HepG2 (cell line): ENCODE measurements at regions not wholly inside any gene's neighbourhood (a gene's known extent, or its start where the extent isn't known, plus 50 kb on each side); places are given as distances from the start of the nearest gene placed in this dataset.

ENCODE experiments used
- ATAC-seq: fragments of 200-7000 bp; cut with Tn5 transposase; 3 replicates; pipeline ENCODE4 v1.9.1; 2020; ENCODE audit warnings: mild to moderate bottlenecking, moderate library complexity
- BruUV-seq: library from RNA; stranded (reverse); fragments of 400-500 nt; replicated peaks from 2 replicates; lab custom pipeline; 2021; lab: Mats Ljungman, UMichigan
- CTCF ChIA-PET: fragments of 300-600 bp; formaldehyde crosslinking; extraction: SDS; loops from one replicate; lab custom pipeline; 2021; ENCODE audit warnings: low total read pairs, inconsistent platforms, low intra/inter-chr PET ratio; lab: Yijun Ruan, JAX
- POLR2A ChIA-PET: fragments of 350-600 bp; sonication (Branson Sonifier 250); formaldehyde crosslinking; loops from one replicate; lab custom pipeline; 2020; ENCODE audit warnings: antibody characterized with exemption, inconsistent platforms; lab: Yijun Ruan, JAX
- DNase-seq: peaks from one replicate; pipeline ENCODE4 v3.0.0-alpha.2; 2015; ENCODE audit warnings: low spot score
- FAIRE-seq: peaks from 3 replicates; lab custom pipeline; 2011; peaks lifted over from hg19 to GRCh38; lab: Jason Lieb, UNC
- H2AFZ ChIP-seq: one replicate; pipeline ENCODE4 v1.6.1; 2011; ENCODE audit warnings: low read length, inconsistent platforms
- H3K27ac ChIP-seq: fragments of 300-600 bp; 3 replicates; pipeline ENCODE4 v1.8.0; 2011; ENCODE audit warnings: mixed run types, mild to moderate bottlenecking, mixed read lengths, low read length, inconsistent platforms; ENCODE audit not compliant: insufficient read depth; ENCODE audit errors: extremely low read length
- H3K27me3 ChIP-seq, 2 experiments: fragments of 200-600 bp in 1 of 2; 2 replicates in 1 of 2; 3 replicates in 1 of 2; pipeline versions ENCODE4 v1.6.0 to v1.8.0; 2011; ENCODE audit warnings: low read length in 2 of 2, mild to moderate bottlenecking in 2 of 2, moderate library complexity in 2 of 2, inconsistent platforms in 1 of 2; ENCODE audit not compliant: insufficient read depth in 2 of 2, control insufficient read depth in 1 of 2
- H3K36me3 ChIP-seq, 2 experiments: fragments of 200-600 bp in 1 of 2; replicated peaks in 1 of 2; 2 replicates in 1 of 2; 3 replicates in 1 of 2; pipeline versions ENCODE4 v1.5.1 to v1.8.0; 2011; ENCODE audit warnings: low read length in 2 of 2, inconsistent platforms in 1 of 2; ENCODE audit not compliant: insufficient read depth in 2 of 2, control insufficient read depth in 1 of 2
- H3K4me1 ChIP-seq: 2 replicates; pipeline ENCODE4 v1.5.1; 2012; ENCODE audit warnings: low read length, inconsistent platforms; ENCODE audit not compliant: insufficient read depth
- H3K4me2 ChIP-seq: 2 replicates; pipeline ENCODE4 v1.6.0; 2011; ENCODE audit warnings: low read depth, low read length, inconsistent platforms
- H3K4me3 ChIP-seq, 3 experiments: fragments of 200-600 bp in 1 of 3; sonication (generic), shearing (Covaris generic) in 1 of 3; replicated peaks in 1 of 3; 2 replicates each; pipeline ENCODE4 v1.5.1; 2011 to 2016; ENCODE audit warnings: low read length in 3 of 3, inconsistent platforms in 2 of 3, low read depth in 2 of 3, mild to moderate bottlenecking in 2 of 3, control low read depth in 1 of 3, mixed read lengths in 1 of 3; ENCODE audit not compliant: insufficient read depth in 1 of 3
- H3K79me2 ChIP-seq: one replicate; pipeline ENCODE4 v1.6.1; 2011; ENCODE audit warnings: low read length, inconsistent platforms; ENCODE audit not compliant: insufficient read depth
- H3K9ac ChIP-seq: 2 replicates; pipeline ENCODE4 v1.6.0; 2011; ENCODE audit warnings: mild to moderate bottlenecking, low read depth, low read length, inconsistent platforms; ENCODE audit not compliant: insufficient read depth
- H3K9me3 ChIP-seq: 2 replicates; pipeline ENCODE4 v1.5.1; 2012; ENCODE audit warnings: mild to moderate bottlenecking, low read length
- H4K20me1 ChIP-seq: 2 replicates; pipeline ENCODE4 v1.6.0; 2011; ENCODE audit warnings: inconsistent platforms, mild to moderate bottlenecking, low read length, moderate library complexity; ENCODE audit not compliant: insufficient read depth
- AHR ChIP-seq: IDR thresholded peaks from 2 replicates; pipeline ENCODE4 v1.6.1; 2018; ENCODE audit warnings: missing genetic modification reagents, missing compliant biosample characterization
- CCDC6 ChIP-seq: sonication (generic); formaldehyde crosslinking; IDR thresholded peaks from 2 replicates; pipeline ENCODE4 v1.8.1; 2022; ENCODE audit warnings: mild to moderate bottlenecking, missing genetic modification reagents, moderate library complexity
- CEBPB ChIP-seq: IDR thresholded peaks from 2 replicates; pipeline ENCODE4 v1.6.1; 2011; ENCODE audit warnings: low read depth, low read length, improper control_type of control experiment, borderline replicate concordance
- HCFC1 ChIP-seq: fragments of 150-350 bp; IDR thresholded peaks from 2 replicates; pipeline ENCODE4 v1.6.1; 2014; ENCODE audit warnings: low read depth, low read length
- IKZF1 ChIP-seq: fragments of 450-650 bp; IDR thresholded peaks from 2 replicates; pipeline ENCODE4 v1.7.1; 2016
- KLF16 ChIP-seq, 2 experiments: sonication (generic) in 1 of 2; formaldehyde crosslinking in 1 of 2; IDR thresholded peaks; 2 replicates each; pipeline versions ENCODE4 v1.6.1 to v1.8.0; 2016 to 2023; ENCODE audit warnings: missing genetic modification reagents in 2 of 2, missing compliant biosample characterization in 1 of 2
- NCOA1 ChIP-seq: sonication (generic); formaldehyde crosslinking; IDR thresholded peaks from 2 replicates; pipeline ENCODE4 v1.9.0; 2021; ENCODE audit warnings: missing genetic modification reagents
- SP140L ChIP-seq: sonication (generic); formaldehyde crosslinking; IDR thresholded peaks from 2 replicates; pipeline ENCODE4 v1.4.0; 2020; ENCODE audit warnings: missing genetic modification reagents, borderline replicate concordance
- WGBS: methylation state at CpG from one replicate; pipeline ENCODE4 v1.1.6; 2017; ENCODE audit warnings: low lambda C conversion rate; 5-methylcytosine and 5-hydroxymethylcytosine counted together
- in situ Hi-C: cut with HindIII; loops from 2 replicates; pipeline ENCODE4 v1.10.0; 2017; ENCODE audit warnings: low pct_unique_long_range_greater_than_20kb; ENCODE audit not compliant: extremely low pct_ligation_motif_present
- intact Hi-C: fragments of 100-400 bp; cut with micrococcal nuclease; formaldehyde crosslinking; loops from one replicate; pipeline ENCODE4 v1.10.0; 2022; ENCODE audit not compliant: unreplicated experiment
- TF ChIP-seq, protein P1 (sequence below): sonication (generic); formaldehyde crosslinking; IDR thresholded peaks from 2 replicates; pipeline ENCODE4 v1.4.0; 2020; ENCODE audit warnings: missing genetic modification reagents, borderline replicate concordance
- TF ChIP-seq, protein P2 (sequence below): sonication (generic); formaldehyde crosslinking; IDR thresholded peaks from 2 replicates; pipeline ENCODE4 v1.8.1; 2023; ENCODE audit warnings: mild to moderate bottlenecking, missing genetic modification reagents, borderline replicate concordance
- TF ChIP-seq, protein P3 (sequence below): sonication (generic); formaldehyde crosslinking; IDR thresholded peaks from 2 replicates; pipeline ENCODE4 v1.5.0; 2020; ENCODE audit warnings: missing genetic modification reagents
- TF ChIP-seq, protein P4 (sequence below): sonication (generic); formaldehyde crosslinking; IDR thresholded peaks from 2 replicates; pipeline ENCODE4 v1.4.0; 2020; ENCODE audit warnings: missing genetic modification reagents
- TF ChIP-seq, protein P5 (sequence below): sonication (generic); formaldehyde crosslinking; IDR thresholded peaks from 2 replicates; pipeline ENCODE4 v1.4.0; 2020; ENCODE audit warnings: missing genetic modification reagents
- TF ChIP-seq, protein P6 (sequence below): sonication (generic); formaldehyde crosslinking; IDR thresholded peaks from 2 replicates; pipeline ENCODE4 v1.4.0; 2020; ENCODE audit warnings: missing genetic modification reagents, borderline replicate concordance

DNA sequence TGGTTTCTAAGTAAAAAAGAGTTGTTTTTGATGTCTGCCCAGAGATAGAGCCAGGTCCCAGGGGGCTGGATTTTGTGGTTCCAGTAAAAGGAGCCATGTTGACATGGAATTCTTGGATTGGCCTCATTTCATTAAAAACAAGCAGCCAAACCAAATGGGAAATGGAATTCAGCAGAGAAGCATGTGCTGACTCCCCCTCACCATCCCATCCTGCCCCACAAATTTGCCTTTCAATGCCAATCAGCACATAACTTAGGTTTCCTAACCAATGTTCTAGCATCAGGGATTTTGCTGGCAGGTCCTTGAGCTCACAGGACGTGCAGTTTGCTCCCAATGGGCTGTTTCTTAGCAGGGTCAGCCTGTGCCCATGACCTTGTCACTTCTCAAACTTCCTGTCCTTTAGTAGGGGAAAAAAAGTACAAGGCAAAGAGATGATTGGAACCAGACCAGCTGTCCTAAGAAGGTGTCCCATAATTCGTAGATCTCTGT lies 101.5 kb upstream of the GADD45A start:
- Histone ChIP-seq H3K27me3 (peaks cover 0 to 4% of the 10 kb centered on the region in 2 experiments; a peak in 1 of 5 replicates), H3K4me3 (no peak overlapping the region), H3K4me2 (no peak overlapping the region), H3K27ac (no peak overlapping the region), H3K4me1 (peaks cover 22% of the 10 kb centered on the region), H4K20me1 (no peaks in the 10 kb centered on the region), H3K9ac (no peak overlapping the region), H2AFZ (no peak overlapping the region), H3K9me3 (no peaks in the 10 kb centered on the region), H3K79me2 (no peaks in the 10 kb centered on the region), H3K36me3 (no peaks in the 10 kb centered on the region)
- CTCF ChIA-PET, result no interaction called here
- in situ Hi-C loops, result no loop called here
- FAIRE-seq (no peak), DNase-seq (no peak), ATAC-seq (no peak)
- POLR2A ChIA-PET, result no interaction called here
- intact Hi-C loops, result no loop called here
- 31% methylated on average over 2 of the region's 2 CpGs for WGBS
- no TSS peak for BruUV-seq
- TF ChIP-seq AHR, result no peak
- no peak for TF ChIP-seq CCDC6 (CRISPR knock-in tag)
- TF ChIP-seq, protein P1, sequence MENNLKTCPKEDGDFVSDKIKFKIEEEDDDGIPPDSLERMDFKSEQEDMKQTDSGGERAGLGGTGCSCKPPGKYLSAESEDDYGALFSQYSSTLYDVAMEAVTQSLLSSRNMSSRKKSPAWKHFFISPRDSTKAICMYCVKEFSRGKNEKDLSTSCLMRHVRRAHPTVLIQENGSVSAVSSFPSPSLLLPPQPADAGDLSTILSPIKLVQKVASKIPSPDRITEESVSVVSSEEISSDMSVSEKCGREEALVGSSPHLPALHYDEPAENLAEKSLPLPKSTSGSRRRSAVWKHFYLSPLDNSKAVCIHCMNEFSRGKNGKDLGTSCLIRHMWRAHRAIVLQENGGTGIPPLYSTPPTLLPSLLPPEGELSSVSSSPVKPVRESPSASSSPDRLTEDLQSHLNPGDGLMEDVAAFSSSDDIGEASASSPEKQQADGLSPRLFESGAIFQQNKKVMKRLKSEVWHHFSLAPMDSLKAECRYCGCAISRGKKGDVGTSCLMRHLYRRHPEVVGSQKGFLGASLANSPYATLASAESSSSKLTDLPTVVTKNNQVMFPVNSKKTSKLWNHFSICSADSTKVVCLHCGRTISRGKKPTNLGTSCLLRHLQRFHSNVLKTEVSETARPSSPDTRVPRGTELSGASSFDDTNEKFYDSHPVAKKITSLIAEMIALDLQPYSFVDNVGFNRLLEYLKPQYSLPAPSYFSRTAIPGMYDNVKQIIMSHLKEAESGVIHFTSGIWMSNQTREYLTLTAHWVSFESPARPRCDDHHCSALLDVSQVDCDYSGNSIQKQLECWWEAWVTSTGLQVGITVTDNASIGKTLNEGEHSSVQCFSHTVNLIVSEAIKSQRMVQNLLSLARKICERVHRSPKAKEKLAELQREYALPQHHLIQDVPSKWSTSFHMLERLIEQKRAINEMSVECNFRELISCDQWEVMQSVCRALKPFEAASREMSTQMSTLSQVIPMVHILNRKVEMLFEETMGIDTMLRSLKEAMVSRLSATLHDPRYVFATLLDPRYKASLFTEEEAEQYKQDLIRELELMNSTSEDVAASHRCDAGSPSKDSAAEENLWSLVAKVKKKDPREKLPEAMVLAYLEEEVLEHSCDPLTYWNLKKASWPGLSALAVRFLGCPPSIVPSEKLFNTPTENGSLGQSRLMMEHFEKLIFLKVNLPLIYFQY, result no peak
- TF ChIP-seq KLF16 (CRISPR knock-in tag; IDR thresholded peaks at IDR 0.05), result no peak
- TF ChIP-seq, protein P2, sequence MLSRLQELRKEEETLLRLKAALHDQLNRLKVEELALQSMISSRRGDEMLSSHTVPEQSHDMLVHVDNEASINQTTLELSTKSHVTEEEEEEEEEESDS (CRISPR knock-in tag), result no peak
- TF ChIP-seq, protein P3, sequence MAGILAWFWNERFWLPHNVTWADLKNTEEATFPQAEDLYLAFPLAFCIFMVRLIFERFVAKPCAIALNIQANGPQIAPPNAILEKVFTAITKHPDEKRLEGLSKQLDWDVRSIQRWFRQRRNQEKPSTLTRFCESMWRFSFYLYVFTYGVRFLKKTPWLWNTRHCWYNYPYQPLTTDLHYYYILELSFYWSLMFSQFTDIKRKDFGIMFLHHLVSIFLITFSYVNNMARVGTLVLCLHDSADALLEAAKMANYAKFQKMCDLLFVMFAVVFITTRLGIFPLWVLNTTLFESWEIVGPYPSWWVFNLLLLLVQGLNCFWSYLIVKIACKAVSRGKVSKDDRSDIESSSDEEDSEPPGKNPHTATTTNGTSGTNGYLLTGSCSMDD (CRISPR knock-in tag), result no peak
- no peak for TF ChIP-seq HCFC1
- TF ChIP-seq, protein P4, sequence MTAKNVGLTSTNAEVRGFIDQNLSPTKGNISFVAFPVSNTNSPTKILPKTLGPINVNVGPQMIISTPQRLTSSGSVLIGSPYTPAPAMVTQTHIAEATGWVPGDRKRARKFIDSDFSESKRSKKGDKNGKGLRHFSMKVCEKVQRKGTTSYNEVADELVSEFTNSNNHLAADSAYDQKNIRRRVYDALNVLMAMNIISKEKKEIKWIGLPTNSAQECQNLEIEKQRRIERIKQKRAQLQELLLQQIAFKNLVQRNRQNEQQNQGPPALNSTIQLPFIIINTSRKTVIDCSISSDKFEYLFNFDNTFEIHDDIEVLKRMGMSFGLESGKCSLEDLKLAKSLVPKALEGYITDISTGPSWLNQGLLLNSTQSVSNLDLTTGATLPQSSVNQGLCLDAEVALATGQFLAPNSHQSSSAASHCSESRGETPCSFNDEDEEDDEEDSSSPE (CRISPR knock-in tag), result no peak
- TF ChIP-seq, protein P5, sequence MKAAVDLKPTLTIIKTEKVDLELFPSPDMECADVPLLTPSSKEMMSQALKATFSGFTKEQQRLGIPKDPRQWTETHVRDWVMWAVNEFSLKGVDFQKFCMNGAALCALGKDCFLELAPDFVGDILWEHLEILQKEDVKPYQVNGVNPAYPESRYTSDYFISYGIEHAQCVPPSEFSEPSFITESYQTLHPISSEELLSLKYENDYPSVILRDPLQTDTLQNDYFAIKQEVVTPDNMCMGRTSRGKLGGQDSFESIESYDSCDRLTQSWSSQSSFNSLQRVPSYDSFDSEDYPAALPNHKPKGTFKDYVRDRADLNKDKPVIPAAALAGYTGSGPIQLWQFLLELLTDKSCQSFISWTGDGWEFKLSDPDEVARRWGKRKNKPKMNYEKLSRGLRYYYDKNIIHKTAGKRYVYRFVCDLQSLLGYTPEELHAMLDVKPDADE, result no peak
- TF ChIP-seq, protein P6, sequence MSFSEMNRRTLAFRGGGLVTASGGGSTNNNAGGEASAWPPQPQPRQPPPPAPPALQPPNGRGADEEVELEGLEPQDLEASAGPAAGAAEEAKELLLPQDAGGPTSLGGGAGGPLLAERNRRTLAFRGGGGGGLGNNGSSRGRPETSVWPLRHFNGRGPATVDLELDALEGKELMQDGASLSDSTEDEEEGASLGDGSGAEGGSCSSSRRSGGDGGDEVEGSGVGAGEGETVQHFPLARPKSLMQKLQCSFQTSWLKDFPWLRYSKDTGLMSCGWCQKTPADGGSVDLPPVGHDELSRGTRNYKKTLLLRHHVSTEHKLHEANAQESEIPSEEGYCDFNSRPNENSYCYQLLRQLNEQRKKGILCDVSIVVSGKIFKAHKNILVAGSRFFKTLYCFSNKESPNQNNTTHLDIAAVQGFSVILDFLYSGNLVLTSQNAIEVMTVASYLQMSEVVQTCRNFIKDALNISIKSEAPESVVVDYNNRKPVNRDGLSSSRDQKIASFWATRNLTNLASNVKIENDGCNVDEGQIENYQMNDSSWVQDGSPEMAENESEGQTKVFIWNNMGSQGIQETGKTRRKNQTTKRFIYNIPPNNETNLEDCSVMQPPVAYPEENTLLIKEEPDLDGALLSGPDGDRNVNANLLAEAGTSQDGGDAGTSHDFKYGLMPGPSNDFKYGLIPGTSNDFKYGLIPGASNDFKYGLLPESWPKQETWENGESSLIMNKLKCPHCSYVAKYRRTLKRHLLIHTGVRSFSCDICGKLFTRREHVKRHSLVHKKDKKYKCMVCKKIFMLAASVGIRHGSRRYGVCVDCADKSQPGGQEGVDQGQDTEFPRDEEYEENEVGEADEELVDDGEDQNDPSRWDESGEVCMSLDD (CRISPR knock-in tag), result no peak
- no peak for TF ChIP-seq NCOA1 (CRISPR knock-in tag)
- no peak for TF ChIP-seq SP140L
- TF ChIP-seq CEBPB, result no peak
- TF ChIP-seq IKZF1, result no peak
- TF ChIP-seq, all 625 proteins: peak for 0
